GM23338 (cell line): ENCODE measurements at regions not wholly inside any gene's neighbourhood (a gene's known extent, or its start where the extent isn't known, plus 50 kb on each side); places are given as distances from the start of the nearest gene placed in this dataset.

ENCODE experiments used
- ATAC-seq: fragments of 200-7000 bp; cut with Tn5 transposase; 3 replicates; pipeline ENCODE4 v1.9.1; 2020
- DNase-seq: peaks from one replicate; pipeline ENCODE4 v3.0.0-alpha.2; 2015; ENCODE audit warnings: low spot score
- H2AFZ ChIP-seq: fragments of 200-600 bp; sonication (generic); 2 replicates; pipeline ENCODE4 v1.8.0; 2016; ENCODE audit warnings: antibody characterized with exemption, mild to moderate bottlenecking, moderate library complexity
- H3F3A ChIP-seq: fragments of 200-600 bp; sonication (generic); replicated peaks from 2 replicates; pipeline ENCODE4 v1.8.0; 2017; ENCODE audit warnings: antibody characterized with exemption, mixed run types, low read depth
- H3K27ac ChIP-seq: fragments of 200-600 bp; sonication (generic); 2 replicates; pipeline ENCODE4 v1.6.1; 2016; ENCODE audit warnings: low read depth
- H3K27me3 ChIP-seq: fragments of 200-600 bp; sonication (generic); 2 replicates; pipeline ENCODE4 v1.8.0; 2016; ENCODE audit warnings: mild to moderate bottlenecking, mixed run types, moderate library complexity; ENCODE audit not compliant: insufficient read depth
- H3K36me3 ChIP-seq: fragments of 200-600 bp; sonication (generic); 2 replicates; pipeline ENCODE4 v1.8.0; 2016; ENCODE audit warnings: mild to moderate bottlenecking; ENCODE audit not compliant: insufficient read depth
- H3K4me1 ChIP-seq: fragments of 200-600 bp; sonication (generic); 2 replicates; pipeline ENCODE4 v1.8.0; 2016; ENCODE audit warnings: mild to moderate bottlenecking, moderate library complexity; ENCODE audit not compliant: insufficient read depth
- H3K4me2 ChIP-seq: fragments of 200-600 bp; sonication (generic); 2 replicates; pipeline ENCODE4 v1.7.1; 2017; ENCODE audit warnings: mixed run types
- H3K4me3 ChIP-seq: fragments of 200-600 bp; sonication (generic); 2 replicates; pipeline ENCODE4 v1.6.1; 2016; ENCODE audit warnings: mixed run types
- H3K79me2 ChIP-seq: fragments of 200-600 bp; sonication (generic); replicated peaks from 2 replicates; pipeline ENCODE4 v1.8.0; 2017; ENCODE audit warnings: mild to moderate bottlenecking; ENCODE audit not compliant: insufficient read depth
- H3K9me2 ChIP-seq: fragments of 200-600 bp; sonication (generic); 2 replicates; pipeline ENCODE4 v1.8.0; 2017; ENCODE audit not compliant: insufficient read depth
- H4K20me1 ChIP-seq: fragments of 200-600 bp; sonication (generic); replicated peaks from 2 replicates; pipeline ENCODE4 v1.8.0; 2017; ENCODE audit warnings: mild to moderate bottlenecking; ENCODE audit not compliant: insufficient read depth
- H3K27ac Mint-ChIP-seq: 2 replicates; pipeline ENCODE4 v1.8.0; 2020; ENCODE audit warnings: inconsistent platforms, mild to moderate bottlenecking, moderate library complexity, mixed read lengths
- H3K27me3 Mint-ChIP-seq: 3 replicates; pipeline ENCODE4 v1.8.0; 2022; ENCODE audit warnings: low read depth, mild to moderate bottlenecking, moderate library complexity, mixed read lengths, inconsistent platforms; ENCODE audit not compliant: insufficient read depth, poor library complexity
- H3K36me3 Mint-ChIP-seq: 3 replicates; pipeline ENCODE4 v1.8.0; 2021; ENCODE audit warnings: low read depth, mild to moderate bottlenecking, inconsistent platforms, moderate library complexity, mixed read lengths
- H3K4me1 Mint-ChIP-seq: 3 replicates; pipeline ENCODE4 v1.8.0; 2020; ENCODE audit warnings: mild to moderate bottlenecking, inconsistent platforms, mixed read lengths
- H3K4me3 Mint-ChIP-seq: 3 replicates; pipeline ENCODE4 v1.8.0; 2021; ENCODE audit warnings: moderate library complexity, mild to moderate bottlenecking, inconsistent platforms, mixed read lengths
- H3K9me3 Mint-ChIP-seq: 3 replicates; pipeline ENCODE4 v1.8.0; 2020; ENCODE audit warnings: moderate library complexity, mild to moderate bottlenecking, inconsistent platforms, mixed read lengths
- CREB1 ChIP-seq: fragments of 250-450 bp; sonication (Bioruptor Pico); IDR thresholded peaks from 2 replicates; pipeline ENCODE4 v1.5.0; 2020; ENCODE audit warnings: low read depth, mild to moderate bottlenecking, moderate library complexity
- JUNB ChIP-seq: IDR thresholded peaks from one replicate; pipeline ENCODE4 v1.6.1; 2016; ENCODE audit warnings: antibody characterized with exemption; ENCODE audit not compliant: unreplicated experiment
- NANOG ChIP-seq: IDR thresholded peaks from 2 replicates; pipeline ENCODE4 v1.6.1; 2016; ENCODE audit warnings: antibody characterized with exemption, borderline replicate concordance
- POLR2AphosphoS5 ChIP-seq: IDR thresholded peaks from 2 replicates; pipeline ENCODE4 v1.6.1; 2016; ENCODE audit warnings: antibody characterized with exemption, low read depth
- STAT1 ChIP-seq: IDR thresholded peaks from one replicate; pipeline ENCODE4 v1.6.1; 2016; ENCODE audit warnings: antibody characterized with exemption; ENCODE audit not compliant: unreplicated experiment
- ZNF331 ChIP-seq: fragments of 250-450 bp; sonication (Bioruptor Pico); IDR thresholded peaks from 2 replicates; pipeline ENCODE4 v1.5.0; 2020; ENCODE audit warnings: low read depth, mild to moderate bottlenecking, moderate library complexity
- TF ChIP-seq, protein P1 (sequence below): IDR thresholded peaks from 2 replicates; pipeline ENCODE4 v1.6.1; 2016; ENCODE audit warnings: antibody characterized with exemption
- TF ChIP-seq, protein P2 (sequence below): IDR thresholded peaks from one replicate; pipeline ENCODE4 v1.6.1; 2018; ENCODE audit warnings: antibody characterized with exemption; ENCODE audit not compliant: unreplicated experiment

DNA sequence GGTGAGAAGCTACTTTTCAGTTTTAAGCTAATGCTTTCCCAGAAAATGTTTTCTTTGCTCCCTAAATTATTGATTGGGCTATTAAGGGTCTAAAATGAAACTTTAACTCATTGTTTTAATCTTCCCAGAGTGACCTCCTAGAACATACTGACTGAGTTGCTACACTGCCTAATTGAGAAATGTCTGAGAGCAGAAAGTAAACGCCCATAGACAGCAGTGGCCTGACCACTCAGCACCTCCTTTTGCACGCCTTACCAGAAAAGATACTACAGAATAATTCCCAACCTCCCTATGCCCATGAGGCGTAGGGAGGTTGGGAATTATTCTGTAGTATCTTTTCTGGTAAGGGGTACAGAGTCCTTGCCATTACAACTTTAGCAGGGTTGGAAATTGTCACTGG lies 381.8 kb upstream of the LCORL start (continued):
- TF ChIP-seq, protein P1, sequence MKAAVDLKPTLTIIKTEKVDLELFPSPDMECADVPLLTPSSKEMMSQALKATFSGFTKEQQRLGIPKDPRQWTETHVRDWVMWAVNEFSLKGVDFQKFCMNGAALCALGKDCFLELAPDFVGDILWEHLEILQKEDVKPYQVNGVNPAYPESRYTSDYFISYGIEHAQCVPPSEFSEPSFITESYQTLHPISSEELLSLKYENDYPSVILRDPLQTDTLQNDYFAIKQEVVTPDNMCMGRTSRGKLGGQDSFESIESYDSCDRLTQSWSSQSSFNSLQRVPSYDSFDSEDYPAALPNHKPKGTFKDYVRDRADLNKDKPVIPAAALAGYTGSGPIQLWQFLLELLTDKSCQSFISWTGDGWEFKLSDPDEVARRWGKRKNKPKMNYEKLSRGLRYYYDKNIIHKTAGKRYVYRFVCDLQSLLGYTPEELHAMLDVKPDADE: no peak
- TF ChIP-seq CREB1 (CRISPR knock-in tag): no peak
- no peak for TF ChIP-seq POLR2AphosphoS5
- TF ChIP-seq, protein P2, sequence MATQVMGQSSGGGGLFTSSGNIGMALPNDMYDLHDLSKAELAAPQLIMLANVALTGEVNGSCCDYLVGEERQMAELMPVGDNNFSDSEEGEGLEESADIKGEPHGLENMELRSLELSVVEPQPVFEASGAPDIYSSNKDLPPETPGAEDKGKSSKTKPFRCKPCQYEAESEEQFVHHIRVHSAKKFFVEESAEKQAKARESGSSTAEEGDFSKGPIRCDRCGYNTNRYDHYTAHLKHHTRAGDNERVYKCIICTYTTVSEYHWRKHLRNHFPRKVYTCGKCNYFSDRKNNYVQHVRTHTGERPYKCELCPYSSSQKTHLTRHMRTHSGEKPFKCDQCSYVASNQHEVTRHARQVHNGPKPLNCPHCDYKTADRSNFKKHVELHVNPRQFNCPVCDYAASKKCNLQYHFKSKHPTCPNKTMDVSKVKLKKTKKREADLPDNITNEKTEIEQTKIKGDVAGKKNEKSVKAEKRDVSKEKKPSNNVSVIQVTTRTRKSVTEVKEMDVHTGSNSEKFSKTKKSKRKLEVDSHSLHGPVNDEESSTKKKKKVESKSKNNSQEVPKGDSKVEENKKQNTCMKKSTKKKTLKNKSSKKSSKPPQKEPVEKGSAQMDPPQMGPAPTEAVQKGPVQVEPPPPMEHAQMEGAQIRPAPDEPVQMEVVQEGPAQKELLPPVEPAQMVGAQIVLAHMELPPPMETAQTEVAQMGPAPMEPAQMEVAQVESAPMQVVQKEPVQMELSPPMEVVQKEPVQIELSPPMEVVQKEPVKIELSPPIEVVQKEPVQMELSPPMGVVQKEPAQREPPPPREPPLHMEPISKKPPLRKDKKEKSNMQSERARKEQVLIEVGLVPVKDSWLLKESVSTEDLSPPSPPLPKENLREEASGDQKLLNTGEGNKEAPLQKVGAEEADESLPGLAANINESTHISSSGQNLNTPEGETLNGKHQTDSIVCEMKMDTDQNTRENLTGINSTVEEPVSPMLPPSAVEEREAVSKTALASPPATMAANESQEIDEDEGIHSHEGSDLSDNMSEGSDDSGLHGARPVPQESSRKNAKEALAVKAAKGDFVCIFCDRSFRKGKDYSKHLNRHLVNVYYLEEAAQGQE: no peak

DNA sequence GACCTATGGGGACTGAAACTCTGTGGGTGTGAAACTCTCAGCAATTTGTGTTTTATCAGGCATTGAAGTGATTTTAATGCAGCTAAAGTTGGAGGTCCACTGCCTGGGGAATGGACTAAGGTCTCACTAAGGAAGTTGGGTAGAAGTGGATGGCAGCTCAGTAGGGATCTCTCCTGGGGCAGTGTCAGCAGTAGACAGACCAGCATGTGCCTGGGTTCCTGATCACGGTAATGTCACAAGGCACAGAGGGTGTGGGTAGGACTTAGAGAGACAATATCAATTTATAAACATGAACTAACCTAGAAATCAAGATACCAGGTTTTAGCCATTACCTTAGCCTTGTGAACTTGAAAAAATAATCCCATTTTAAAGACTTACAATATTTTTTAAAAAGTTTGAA lies 380.3 kb upstream of the LCORL start:
- H3K27me3 Mint-ChIP-seq: peaks cover 3% of the 10 kb centered on the region
- H3K9me3 Mint-ChIP-seq: no peaks in the 10 kb centered on the region
- no peaks in the 10 kb centered on the region for H3K36me3 ChIP-seq

DNA sequence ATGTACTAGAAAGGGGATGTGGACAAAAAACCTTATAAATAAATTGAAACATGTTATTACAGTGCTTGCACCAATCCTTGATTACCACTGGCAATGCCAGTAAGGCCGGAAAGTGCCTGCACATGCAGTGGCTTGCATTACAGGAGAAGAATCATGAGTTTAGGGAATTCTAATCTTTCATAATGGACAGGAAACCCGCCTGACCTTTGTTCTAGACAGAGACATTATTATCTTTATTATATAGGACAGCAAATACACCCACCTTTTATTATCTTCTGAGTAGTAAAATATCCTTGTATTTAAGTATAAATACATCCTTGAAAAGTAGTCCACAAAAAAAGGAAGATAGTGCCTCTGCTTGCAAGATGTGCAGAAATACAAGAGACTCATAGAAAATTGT lies 379.9 kb upstream of the LCORL start:
- H3K36me3 ChIP-seq: no peaks in the 10 kb centered on the region
- no peaks in the 10 kb centered on the region for H3K36me3 Mint-ChIP-seq
- H2AFZ ChIP-seq: no peak overlapping the region
- DNase-seq (no peak), ATAC-seq (no peak)
- no peaks in the 10 kb centered on the region for H3K9me2 ChIP-seq
- no peaks in the 10 kb centered on the region for H4K20me1 ChIP-seq
- peaks cover 9% of the 10 kb centered on the region; the same call in 2 of the 3 replicates for H3K4me1 Mint-ChIP-seq
- no peak overlapping the region for H3K4me3 ChIP-seq
- no peaks in the 10 kb centered on the region for H3K9me3 Mint-ChIP-seq
- H3K4me3 Mint-ChIP-seq: no peak overlapping the region
- no peaks in the 10 kb centered on the region for H3K27me3 ChIP-seq
- peaks cover 3% of the 10 kb centered on the region for H3K27me3 Mint-ChIP-seq
- TF ChIP-seq, protein P1: no peak
- no peak for TF ChIP-seq POLR2AphosphoS5
- TF ChIP-seq NANOG: no peak
- TF ChIP-seq CREB1 (CRISPR knock-in tag): no peak
- TF ChIP-seq STAT1: no peak
- no peak for TF ChIP-seq ZNF331 (CRISPR knock-in tag)
- H3K4me1 ChIP-seq: peaks cover 14% of the 10 kb centered on the region
- no peak overlapping the region for H3K27ac Mint-ChIP-seq
- H3K79me2 ChIP-seq: no peaks in the 10 kb centered on the region
- no peak overlapping the region for H3K27ac ChIP-seq
- no peaks in the 10 kb centered on the region for H3F3A ChIP-seq
- H3K4me2 ChIP-seq: no peak overlapping the region

More for the DNA sequence above, 380.3 kb upstream of the LCORL start:
- peaks cover 14% of the 10 kb centered on the region for H3K4me1 ChIP-seq
- H3K79me2 ChIP-seq: no peaks in the 10 kb centered on the region
- H3K27ac ChIP-seq: no peak overlapping the region
- Mint-ChIP-seq H3K4me3 (no peak overlapping the region), H3K36me3 (no peaks in the 10 kb centered on the region), H3K27ac (no peak overlapping the region), H3K4me1 (peaks cover 9% of the 10 kb centered on the region; the same call in 2 of the 3 replicates)
- H3K9me2 ChIP-seq: no peaks in the 10 kb centered on the region
- H3K27me3 ChIP-seq: no peaks in the 10 kb centered on the region
- H4K20me1 ChIP-seq: no peaks in the 10 kb centered on the region
- TF ChIP-seq POLR2AphosphoS5: no peak
- no peak for TF ChIP-seq STAT1
- TF ChIP-seq JUNB: no peak
- TF ChIP-seq CREB1 (CRISPR knock-in tag): no peak
- TF ChIP-seq, protein P1: no peak
- no peak overlapping the region for H3K4me3 ChIP-seq
- no peak overlapping the region for H3K4me2 ChIP-seq
- ATAC-seq (no peak), DNase-seq (no peak)
- no peaks in the 10 kb centered on the region for H3F3A ChIP-seq
- no peak overlapping the region for H2AFZ ChIP-seq
